Endothelial cell of hepatic sinusoid (primary cell): ENCODE measurements at regions not wholly inside any gene's neighbourhood (a gene's known extent, or its start where the extent isn't known, plus 50 kb on each side); places are given as distances from the start of the nearest gene placed in this dataset.

Experiments
- in situ Hi-C: cut with HindIII; loops from 2 replicates; pipeline ENCODE4 v1.10.0; 2017; ENCODE audit warnings: low sequenced_read_pairs

GRCh38 chr2:155703048-155703447 is 629.5 kb downstream of the NR4A2 start:
- in situ Hi-C loops, result no loop called here

- in situ Hi-C loops, result no loop called here
Observed at GRCh38 chr2:155701721-155702120, 630.8 kb downstream of the NR4A2 start.

GRCh38 chr2:155696571-155696970 is 636.0 kb downstream of the NR4A2 start:
- in situ Hi-C loops, result no loop called here

GRCh38 chr2:155695505-155695904 is 637.0 kb downstream of the NR4A2 start:
- in situ Hi-C loops, result no loop called here

GRCh38 chr2:155692856-155693255 is 639.7 kb downstream of the NR4A2 start:
- in situ Hi-C loops, result no loop called here

GRCh38 chr2:155692106-155692505 is 640.4 kb downstream of the NR4A2 start:
- in situ Hi-C loops, result no loop called here

GRCh38 chr2:155690785-155691184 is 641.7 kb downstream of the NR4A2 start:
- in situ Hi-C loops, result no loop called here

- in situ Hi-C loops, result no loop called here
Observed at GRCh38 chr2:155689791-155690190, 642.7 kb downstream of the NR4A2 start.

GRCh38 chr2:155687181-155687580 is 645.3 kb downstream of the NR4A2 start:
- in situ Hi-C loops, result no loop called here

GRCh38 chr2:155679647-155680046 is 652.9 kb downstream of the NR4A2 start:
- in situ Hi-C loops, result no loop called here

- in situ Hi-C loops, result no loop called here
Observed at GRCh38 chr2:155675920-155676319, 656.6 kb downstream of the NR4A2 start.

- in situ Hi-C loops, result no loop called here
Observed at GRCh38 chr2:155665704-155666103, 666.8 kb downstream of the NR4A2 start.

- in situ Hi-C loops, result no loop called here
Observed at GRCh38 chr2:155663265-155663664, 669.3 kb downstream of the NR4A2 start.

GRCh38 chr2:155662224-155662623 is 670.3 kb downstream of the NR4A2 start:
- in situ Hi-C loops, result no loop called here

- in situ Hi-C loops, result no loop called here
Observed at GRCh38 chr2:155653176-155653575, 679.3 kb downstream of the NR4A2 start.

GRCh38 chr2:155651851-155652250 is 680.7 kb downstream of the NR4A2 start:
- in situ Hi-C loops, result no loop called here

- in situ Hi-C loops, result no loop called here
Observed at GRCh38 chr2:155645791-155646190, 686.7 kb downstream of the NR4A2 start.

GRCh38 chr2:155643056-155643775 is 689.3 kb downstream of the NR4A2 start:
- in situ Hi-C loops, result no loop called here

- in situ Hi-C loops, result no loop called here
Observed at GRCh38 chr2:155633887-155634570, 698.5 kb downstream of the NR4A2 start.

- in situ Hi-C loops, result no loop called here
Observed at GRCh38 chr2:155633060-155633839, 699.3 kb downstream of the NR4A2 start.

- in situ Hi-C loops, result no loop called here
Observed at GRCh38 chr2:155630760-155631159, 701.8 kb downstream of the NR4A2 start.

GRCh38 chr2:155622443-155622842 is 710.1 kb downstream of the NR4A2 start:
- in situ Hi-C loops, result no loop called here
